HCT116 (cell line): ENCODE measurements at regions not wholly inside any gene's neighbourhood (a gene's known extent, or its start where the extent isn't known, plus 50 kb on each side); places are given as distances from the start of the nearest gene placed in this dataset.

Experiments used
- ATAC-seq: fragments of 200-7000 bp; cut with Tn5 transposase; 2 replicates; pipeline ENCODE4 v1.9.1; 2020; ENCODE audit warnings: mild to moderate bottlenecking, moderate library complexity
- BruUV-seq: library from RNA; stranded (reverse); fragments of 400-500 nt; replicated peaks from 2 replicates; lab custom pipeline; 2021; lab: Mats Ljungman, UMichigan
- CTCF ChIA-PET: fragments of 300-600 bp; sonication (Branson Sonifier 250); formaldehyde crosslinking; loops from one replicate; lab custom pipeline; 2021; ENCODE audit warnings: antibody characterized with exemption; lab: Charles Lee
- POLR2A ChIA-PET: fragments of 300-600, 350-600 bp; sonication (Branson Sonifier 250); formaldehyde crosslinking; loops from one replicate; lab custom pipeline; 2021; ENCODE audit warnings: antibody characterized with exemption; lab: Charles Lee
- RAD21 ChIA-PET, 2 experiments: fragments of 300-600 bp; sonication (Branson Sonifier 250); formaldehyde crosslinking; loops; one replicate each; lab custom pipeline; 2023; ENCODE audit warnings: low total read pairs in 2 of 2; ENCODE audit not compliant: uncharacterized antibody in 2 of 2, unreplicated experiment in 2 of 2, low non-redundant PET in 1 of 2; lab: Charles Lee
- DNase-seq: peaks from one replicate; pipeline ENCODE4 v3.0.0-alpha.2; 2010; ENCODE audit warnings: low read depth, low spot score
- H2AFZ ChIP-seq: fragments of 200-600 bp; shearing (Covaris generic), sonication (generic); 2 replicates; pipeline ENCODE4 v1.6.1; 2017; ENCODE audit warnings: low read depth, mixed run types, mixed read lengths, antibody characterized with exemption, low read length; ENCODE audit not compliant: poor library complexity, severe bottlenecking
- H3K27ac ChIP-seq: 2 replicates; pipeline ENCODE4 v1.5.1; 2012; ENCODE audit warnings: low read depth, low read length
- H3K27me3 ChIP-seq: fragments of 200-600 bp; sonication (generic); 2 replicates; pipeline ENCODE4 v1.6.1; 2016; ENCODE audit warnings: mixed run types, low read length, mixed read lengths; ENCODE audit not compliant: insufficient read depth
- H3K36me3 ChIP-seq, 2 experiments: fragments of 200-500 bp in 1 of 2; fragments of 200-600 bp in 1 of 2; sonication (Bioruptor generic) in 1 of 2; sonication (generic) in 1 of 2; 2 replicates each; pipeline versions ENCODE4 v1.5.1 to v1.6.1; 2014 to 2016; ENCODE audit warnings: low read length in 2 of 2, inconsistent platforms in 1 of 2, mixed read lengths in 1 of 2, mixed run types in 1 of 2; ENCODE audit not compliant: insufficient read depth in 2 of 2, control insufficient read depth in 1 of 2
- H3K4me1 ChIP-seq, 2 experiments: fragments of 200-600 bp in 1 of 2; sonication (generic) in 1 of 2; 2 replicates each; pipeline versions ENCODE4 v1.5.1 to v1.6.1; 2012 to 2017; ENCODE audit warnings: low read length in 2 of 2, inconsistent platforms in 1 of 2, mild to moderate bottlenecking in 1 of 2, mixed read lengths in 1 of 2, mixed run types in 1 of 2, moderate library complexity in 1 of 2; ENCODE audit not compliant: insufficient read depth in 2 of 2, control insufficient read depth in 1 of 2
- H3K4me2 ChIP-seq: fragments of 200-600 bp; sonication (generic); 2 replicates; pipeline ENCODE4 v1.6.1; 2017; ENCODE audit warnings: mixed run types, low read length, mixed read lengths
- H3K4me3 ChIP-seq, 2 experiments: fragments of 200-600 bp in 1 of 2; sonication (generic) in 1 of 2; replicated peaks in 1 of 2; 2 replicates each; pipeline ENCODE4 v1.5.1; 2011 to 2016; ENCODE audit warnings: low read length in 2 of 2, control low read depth in 1 of 2, low read depth in 1 of 2, mild to moderate bottlenecking in 1 of 2, mixed read lengths in 1 of 2, mixed run types in 1 of 2
- H3K79me2 ChIP-seq: fragments of 200-600 bp; sonication (generic); 2 replicates; pipeline ENCODE4 v1.6.1; 2017; ENCODE audit warnings: mild to moderate bottlenecking, mixed run types, low read length, moderate library complexity, mixed read lengths; ENCODE audit not compliant: insufficient read depth
- H3K9ac ChIP-seq: fragments of 200-600 bp; sonication (generic); 2 replicates; pipeline ENCODE4 v1.6.1; 2016; ENCODE audit warnings: low read length, mixed read lengths
- H3K9me2 ChIP-seq: fragments of 200-600 bp; sonication (generic), shearing (Covaris generic); 2 replicates; pipeline ENCODE4 v1.6.1; 2017; ENCODE audit warnings: mixed run types, mild to moderate bottlenecking, moderate library complexity; ENCODE audit not compliant: insufficient read depth
- H3K9me3 ChIP-seq, 2 experiments: fragments of 200-500 bp in 1 of 2; fragments of 200-600 bp in 1 of 2; sonication (Bioruptor generic) in 1 of 2; sonication (generic) in 1 of 2; 2 replicates each; pipeline ENCODE4 v1.6.1; 2014 to 2017; ENCODE audit warnings: low read length in 2 of 2, mixed read lengths in 2 of 2, inconsistent platforms in 1 of 2, low read depth in 1 of 2, mild to moderate bottlenecking in 1 of 2, mixed run types in 1 of 2, moderate library complexity in 1 of 2; ENCODE audit not compliant: control insufficient read depth in 1 of 2, insufficient read depth in 1 of 2
- H4K20me1 ChIP-seq: fragments of 200-600 bp; sonication (generic), shearing (Covaris generic); 2 replicates; pipeline ENCODE4 v1.6.1; 2017; ENCODE audit warnings: mixed run types, mild to moderate bottlenecking, moderate library complexity; ENCODE audit not compliant: insufficient read depth
- ATF3 ChIP-seq: IDR thresholded peaks from 2 replicates; pipeline ENCODE4 v1.6.1; 2012
- CBX3 ChIP-seq: IDR thresholded peaks from 2 replicates; pipeline ENCODE4 v1.6.1; 2012; ENCODE audit warnings: low read depth
- CEBPB ChIP-seq: IDR thresholded peaks from 2 replicates; pipeline ENCODE4 v1.6.1; 2012; ENCODE audit warnings: low read depth
- CTCF ChIP-seq, 3 experiments: fragments of 200-600 bp in 1 of 3; sonication (generic) in 1 of 3; IDR thresholded peaks in 2 of 3; conservative IDR thresholded peaks in 1 of 3; 2 replicates each; pipeline ENCODE4 v1.5.1; 2012 to 2017; ENCODE audit warnings: low read depth in 2 of 3, low read length in 2 of 3, antibody characterized with exemption in 1 of 3, borderline replicate concordance in 1 of 3, control low read depth in 1 of 3, mild to moderate bottlenecking in 1 of 3, mixed read lengths in 1 of 3, mixed run types in 1 of 3, moderate library complexity in 1 of 3; ENCODE audit not compliant: insufficient read depth in 1 of 3
- EGR1 ChIP-seq: IDR thresholded peaks from 2 replicates; pipeline ENCODE4 v1.6.1; 2012; ENCODE audit warnings: low read depth
- ELF1 ChIP-seq: IDR thresholded peaks from 2 replicates; pipeline ENCODE4 v1.6.1; 2012; ENCODE audit warnings: low read depth, borderline replicate concordance
- EZH2phosphoT487 ChIP-seq: fragments of 200-600 bp; IDR thresholded peaks from 2 replicates; pipeline ENCODE4 v1.6.1; 2018; ENCODE audit warnings: antibody characterized with exemption, borderline replicate concordance
- JUND ChIP-seq: IDR thresholded peaks from 2 replicates; pipeline ENCODE4 v1.6.1; 2012
- POLR2A ChIP-seq: IDR thresholded peaks from 2 replicates; pipeline ENCODE4 v1.7.0; 2011; ENCODE audit warnings: borderline replicate concordance; ENCODE audit not compliant: insufficient read depth, insufficient read length; ENCODE audit errors: extremely low read depth
- RAD21 ChIP-seq: IDR thresholded peaks from 2 replicates; pipeline ENCODE4 v1.6.1; 2012; ENCODE audit warnings: low read depth, mild to moderate bottlenecking
- REST ChIP-seq: IDR thresholded peaks from 2 replicates; pipeline ENCODE4 v1.6.1; 2012; ENCODE audit warnings: low read depth
- SIN3A ChIP-seq: IDR thresholded peaks from 2 replicates; pipeline ENCODE4 v1.6.1; 2012; ENCODE audit warnings: low read depth
- SP1 ChIP-seq: IDR thresholded peaks from 2 replicates; pipeline ENCODE4 v1.6.1; 2012; ENCODE audit warnings: low read depth
- SRF ChIP-seq: IDR thresholded peaks from 2 replicates; pipeline ENCODE4 v1.6.1; 2012; ENCODE audit warnings: low read depth
- YY1 ChIP-seq: IDR thresholded peaks from 2 replicates; pipeline ENCODE4 v1.6.1; 2011; ENCODE audit warnings: low read length, low read depth, moderate library complexity, mild to moderate bottlenecking; ENCODE audit not compliant: insufficient replicate concordance; ENCODE audit errors: extremely low read depth
- ZFX ChIP-seq: fragments of 450-650 bp; IDR thresholded peaks from 2 replicates; pipeline ENCODE4 v1.6.1; 2017
- intact Hi-C: fragments of 100-400 bp; cut with micrococcal nuclease; formaldehyde crosslinking; loops from 2 replicates; pipeline ENCODE4 v1.10.0; 2022
- TF ChIP-seq, protein P1 (sequence below): IDR thresholded peaks from 2 replicates; pipeline ENCODE4 v1.6.1; 2012

- intact Hi-C loops = no loop called here
- ChIA-PET POLR2A (no interaction called here), CTCF (no interaction called here), RAD21 (no interaction called here)
- TF ChIP-seq, protein P1, sequence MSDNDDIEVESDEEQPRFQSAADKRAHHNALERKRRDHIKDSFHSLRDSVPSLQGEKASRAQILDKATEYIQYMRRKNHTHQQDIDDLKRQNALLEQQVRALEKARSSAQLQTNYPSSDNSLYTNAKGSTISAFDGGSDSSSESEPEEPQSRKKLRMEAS = no peak
- no peak for TF ChIP-seq YY1
- ATAC-seq (no peak), DNase-seq (no peak)
- Histone ChIP-seq H3K4me2 (no peak overlapping the region), H3K4me3 (no peak overlapping the region), H3K27ac (no peak overlapping the region), H3K9ac (no peak overlapping the region), H3K9me3 (no peaks in the 10 kb centered on the region), H4K20me1 (no peaks in the 10 kb centered on the region), H3K4me1 (no peaks in the 10 kb centered on the region), H3K9me2 (no peaks in the 10 kb centered on the region), H3K27me3 (no peaks in the 10 kb centered on the region), H3K79me2 (no peaks in the 10 kb centered on the region), H3K36me3 (no peaks in the 10 kb centered on the region), H2AFZ (no peak overlapping the region)
- BruUV-seq = no TSS peak
Observed at GRCh38 chr3:104514371-104514770, 852.3 kb upstream of the ALCAM start.

GRCh38 chr3:104514776-104515175 lies 851.9 kb upstream of the ALCAM start:
- H3K9me3 ChIP-seq = no peaks in the 10 kb centered on the region
- ChIA-PET CTCF (no interaction called here), POLR2A (no interaction called here), RAD21 (no interaction called here)
- H3K4me2 ChIP-seq = no peak overlapping the region
- no TSS peak for BruUV-seq
- H3K27me3 ChIP-seq = no peaks in the 10 kb centered on the region
- no peaks in the 10 kb centered on the region for H3K36me3 ChIP-seq
- intact Hi-C loops = no loop called here
- no peaks in the 10 kb centered on the region for H3K79me2 ChIP-seq
- H3K4me3 ChIP-seq = no peak overlapping the region
- no peaks in the 10 kb centered on the region for H3K4me1 ChIP-seq
- ATAC-seq (no peak), DNase-seq (no peak)
- H2AFZ ChIP-seq = no peak overlapping the region
- no peak overlapping the region for H3K27ac ChIP-seq
- no peak overlapping the region for H3K9ac ChIP-seq
- no peaks in the 10 kb centered on the region for H4K20me1 ChIP-seq
- H3K9me2 ChIP-seq = no peaks in the 10 kb centered on the region
- no peak for TF ChIP-seq EGR1
- no peak for TF ChIP-seq SRF
- TF ChIP-seq ELF1 = no peak
- no peak for TF ChIP-seq EZH2phosphoT487
- TF ChIP-seq SIN3A = no peak
- TF ChIP-seq POLR2A = no peak
- TF ChIP-seq ZFX = no peak
- TF ChIP-seq RAD21 = no peak
- TF ChIP-seq ATF3 = no peak
- no peak for TF ChIP-seq CBX3
- TF ChIP-seq CEBPB = no peak
- no peak for TF ChIP-seq JUND
- TF ChIP-seq, protein P1 = no peak
- TF ChIP-seq CTCF (IDR thresholded peaks at IDR 0.05 in 2 of 3, conservative IDR thresholded peaks at IDR 0.05 in 1 of 3; ENCODE audit: borderline replicate concordance in 1 of 3, insufficient read depth in 1 of 3, low read depth in 2 of 3, low read length in 2 of 3) = no peak
- no peak for TF ChIP-seq YY1
- no peak for TF ChIP-seq REST
- TF ChIP-seq SP1 = no peak
